ENCODE measurements at regions not wholly inside any gene's neighbourhood (a gene's known extent, or its start where the extent isn't known, plus 50 kb on each side); places are given as distances from the start of the nearest gene placed in this dataset.

DNA sequence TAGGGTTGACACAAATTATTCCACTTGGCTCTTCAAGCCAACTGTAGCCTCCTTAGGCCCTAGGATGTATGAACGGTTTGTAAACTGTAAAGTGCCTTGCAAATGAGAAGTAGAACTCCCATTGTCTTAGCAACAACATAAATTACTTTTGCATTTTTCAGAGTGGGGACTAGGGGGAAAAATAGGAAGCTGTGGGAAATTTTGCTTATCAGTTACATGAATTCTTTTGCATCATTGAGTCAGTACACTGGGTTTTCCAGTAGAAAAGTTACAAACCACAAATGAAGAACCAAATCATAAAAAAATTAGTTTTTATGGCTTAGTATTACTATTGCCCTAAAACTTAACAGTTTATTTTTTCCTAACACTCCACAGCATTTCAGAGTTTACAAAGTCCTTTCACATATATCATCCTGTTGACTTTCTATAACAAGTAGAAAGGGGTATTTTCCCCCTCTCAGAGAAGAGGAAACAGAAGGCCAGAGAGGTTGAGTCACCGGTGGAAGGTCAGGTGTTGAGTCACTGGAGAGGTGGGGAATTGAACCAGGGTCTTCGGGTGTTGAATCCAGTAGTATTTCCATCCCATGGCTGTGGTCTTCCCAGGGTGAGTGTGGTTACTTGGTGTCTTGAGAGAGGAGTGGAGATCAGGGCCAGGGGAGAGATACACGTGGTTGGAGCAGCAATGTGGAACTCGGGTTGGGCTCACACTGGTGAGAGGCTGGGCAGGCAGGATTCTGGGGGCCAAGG is 71.9 kb upstream of the USP24 start:
- no TSS peak for BruUV-seq (replicated peaks)
- DNase-seq: no peak
- Histone ChIP-seq H3K36me3 (ENCODE audit: low read depth) (no peaks in the 10 kb centered on the region), H3K79me2 (ENCODE audit: low read depth) (no peaks in the 10 kb centered on the region), H3K4me2 (no peak overlapping the region), H3F3A (ENCODE audit: insufficient read depth, low read depth) (no peaks in the 10 kb centered on the region), H4K20me1 (ENCODE audit: insufficient read depth) (no peaks in the 10 kb centered on the region), H3K27ac (no peak overlapping the region), H2AFZ (no peak overlapping the region), H3K9me2 (ENCODE audit: insufficient read depth) (no peaks in the 10 kb centered on the region), H3K27me3 (ENCODE audit: insufficient read depth, low read depth) (no peaks in the 10 kb centered on the region), H3K9me3 (ENCODE audit: insufficient read depth, low read depth) (no peaks in the 10 kb centered on the region), H3K4me1 (replicated peaks; ENCODE audit: insufficient read depth) (peaks cover 4% of the 10 kb centered on the region; the same call in 1 of the 2 replicates), H3K4me3 (no peak overlapping the region)
- no peak for TF ChIP-seq EZH2 (IDR thresholded peaks at IDR 0.05; ENCODE audit: low read depth)
- no peak for TF ChIP-seq CTCF (conservative IDR thresholded peaks at IDR 0.05)
- intact Hi-C loops (cut with micrococcal nuclease; ENCODE audit: unreplicated experiment): loop anchor here (5.0 to 10.0 kb wide), 7 partner anchors 50 to 1208 kb away; no protein-coding TSS in a partner anchor
- CTCF ChIA-PET: no interaction called here
- POLR2A ChIA-PET (ENCODE audit: unreplicated experiment): no interaction called here

- Histone ChIP-seq H2AFZ (no peak overlapping the region), H3K4me1 (replicated peaks; ENCODE audit: insufficient read depth) (peaks cover 4% of the 10 kb centered on the region; the same call in 1 of the 2 replicates), H3K36me3 (ENCODE audit: low read depth) (no peaks in the 10 kb centered on the region), H4K20me1 (ENCODE audit: insufficient read depth) (no peaks in the 10 kb centered on the region), H3K79me2 (ENCODE audit: low read depth) (no peaks in the 10 kb centered on the region), H3K9me2 (ENCODE audit: insufficient read depth) (no peaks in the 10 kb centered on the region), H3K4me2 (no peak overlapping the region), H3K27me3 (ENCODE audit: insufficient read depth, low read depth) (no peaks in the 10 kb centered on the region), H3K4me3 (no peak overlapping the region), H3F3A (ENCODE audit: insufficient read depth, low read depth) (no peaks in the 10 kb centered on the region), H3K27ac (no peak overlapping the region), H3K9me3 (ENCODE audit: insufficient read depth, low read depth) (no peaks in the 10 kb centered on the region)
- TF ChIP-seq CTCF (conservative IDR thresholded peaks at IDR 0.05) (no peak), EZH2 (IDR thresholded peaks at IDR 0.05; ENCODE audit: low read depth) (no peak)
- intact Hi-C loops (cut with micrococcal nuclease; ENCODE audit: unreplicated experiment): loop anchor here (1.0 to 10.0 kb wide), 11 partner anchors 51 to 1535 kb away; no protein-coding TSS in a partner anchor
- ChIA-PET POLR2A (ENCODE audit: unreplicated experiment) (interaction anchor here (0.6 kb wide), 1 partner anchor 427 kb away, joined by 5 read pairs; no protein-coding TSS in a partner anchor), CTCF (interaction anchor here (0.6 to 0.7 kb wide), 2 partner anchors 202 to 1299 kb away, joined by 3 to 5 read pairs; no protein-coding TSS in a partner anchor)
- no peak for DNase-seq
- BruUV-seq (replicated peaks): no TSS peak
Measured at GRCh38 chr1:55285834-55286233, 70.7 kb upstream of the USP24 start.

DNA sequence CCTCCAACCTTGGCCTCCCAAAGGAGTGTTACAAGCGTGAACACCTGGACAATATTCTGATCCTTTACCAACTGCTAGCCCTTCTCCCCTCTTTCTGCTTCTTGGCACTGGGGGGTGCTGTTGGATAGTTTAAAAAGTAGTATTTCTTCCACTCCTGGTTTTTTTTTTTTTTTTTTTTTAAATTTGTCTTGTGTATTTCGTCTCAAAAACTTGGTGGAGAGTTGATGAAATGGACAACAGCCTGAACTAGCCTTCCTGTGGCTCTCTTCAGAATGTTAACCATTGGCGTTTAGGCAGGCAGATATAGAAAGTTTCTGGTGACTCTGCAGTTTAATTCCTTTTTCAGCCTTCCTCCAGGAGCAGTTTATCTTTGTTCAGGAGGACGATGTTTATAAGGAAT is 69.7 kb upstream of the USP24 start:
- H3K9me2 ChIP-seq (ENCODE audit: insufficient read depth): no peaks in the 10 kb centered on the region
- no TSS peak for BruUV-seq (replicated peaks)
- DNase-seq: peak in 1 of 2 experiments; percentile 41
- H2AFZ ChIP-seq: no peak overlapping the region
- H3K4me2 ChIP-seq: no peak overlapping the region
- ChIA-PET CTCF (interaction anchor here (1.5 kb wide), 1 partner anchor 1300 kb away, joined by 5 read pairs; no protein-coding TSS in a partner anchor), POLR2A (ENCODE audit: unreplicated experiment) (no interaction called here)
- peaks cover 4% of the 10 kb centered on the region; the same call in 1 of the 2 replicates for H3K4me1 ChIP-seq (replicated peaks; ENCODE audit: insufficient read depth)
- H3K4me3 ChIP-seq: no peak overlapping the region
- H3K27me3 ChIP-seq (ENCODE audit: insufficient read depth, low read depth): no peaks in the 10 kb centered on the region
- no peaks in the 10 kb centered on the region for H3F3A ChIP-seq (ENCODE audit: insufficient read depth, low read depth)
- no peaks in the 10 kb centered on the region for H4K20me1 ChIP-seq (ENCODE audit: insufficient read depth)
- H3K9me3 ChIP-seq (ENCODE audit: insufficient read depth, low read depth): no peaks in the 10 kb centered on the region
- H3K79me2 ChIP-seq (ENCODE audit: low read depth): no peaks in the 10 kb centered on the region
- intact Hi-C loops (cut with micrococcal nuclease; ENCODE audit: unreplicated experiment): loop anchor here (1.0 to 10.0 kb wide), 11 partner anchors 52 to 1536 kb away; no protein-coding TSS in a partner anchor
- TF ChIP-seq CTCF (conservative IDR thresholded peaks at IDR 0.05) (peak; percentile 79), EZH2 (IDR thresholded peaks at IDR 0.05; ENCODE audit: low read depth) (no peak)
- H3K36me3 ChIP-seq (ENCODE audit: low read depth): no peaks in the 10 kb centered on the region
- no peak overlapping the region for H3K27ac ChIP-seq
